K562 (cell line): ENCODE measurements at regions not wholly inside any gene's neighbourhood (a gene's known extent, or its start where the extent isn't known, plus 50 kb on each side); places are given as distances from the start of the nearest gene placed in this dataset.

Source experiments
- ATAC-seq: fragments of 200-7000 bp; cut with Tn5 transposase; 3 replicates; pipeline ENCODE4 v1.9.1; 2020; ENCODE audit warnings: moderate library complexity
- BruUV-seq: library from RNA; stranded (reverse); fragments of 400-500 nt; replicated peaks from 2 replicates; lab custom pipeline; 2021; lab: Mats Ljungman, UMichigan
- CTCF ChIA-PET: fragments of 300-600 bp; formaldehyde crosslinking; extraction: SDS; loops from one replicate; lab custom pipeline; 2021; ENCODE audit warnings: low intra/inter-chr PET ratio; lab: Yijun Ruan, JAX
- POLR2A ChIA-PET: fragments of 300-600, 350-650 bp; sonication (Branson Sonifier 250); formaldehyde crosslinking; extraction: SDS; loops from one replicate; lab custom pipeline; 2021; ENCODE audit warnings: antibody characterized with exemption, inconsistent platforms; lab: Yijun Ruan, JAX
- DNase-seq, 4 experiments: peaks; one replicate each; pipeline versions ENCODE4 v3.0.0 to v3.0.0-alpha.2; 2011 to 2018; ENCODE audit warnings: low spot score in 3 of 4, mixed read lengths in 3 of 4; ENCODE audit errors: extremely low read depth in 1 of 4
- FAIRE-seq: peaks from 2 replicates; lab custom pipeline; 2011; peaks lifted over from hg19 to GRCh38; lab: Jason Lieb, UNC
- H2AFZ ChIP-seq: 2 replicates; pipeline ENCODE4 v1.6.0; 2011; ENCODE audit warnings: low read depth, low read length, control low read depth, inconsistent platforms
- H3K27ac ChIP-seq: fragments of 200-600 bp; 3 replicates; pipeline ENCODE4 v1.8.0; 2011; ENCODE audit warnings: low read depth, mild to moderate bottlenecking, control low read depth, inconsistent platforms, low read length, moderate library complexity, mixed read lengths; ENCODE audit errors: extremely low read depth
- H3K27me3 ChIP-seq, 2 experiments: fragments of 300-600 bp in 1 of 2; 2 replicates in 1 of 2; 3 replicates in 1 of 2; pipeline versions ENCODE4 v1.6.0 to v1.8.0; 2011; ENCODE audit warnings: inconsistent platforms in 2 of 2, low read length in 2 of 2, mild to moderate bottlenecking in 1 of 2, mixed read lengths in 1 of 2, moderate library complexity in 1 of 2; ENCODE audit not compliant: control insufficient read depth in 2 of 2, insufficient read depth in 2 of 2
- H3K36me3 ChIP-seq: fragments of 300-600 bp; 3 replicates; pipeline ENCODE4 v1.8.0; 2011; ENCODE audit warnings: mild to moderate bottlenecking, low read length, inconsistent platforms; ENCODE audit not compliant: control insufficient read depth, insufficient read depth
- H3K4me1 ChIP-seq, 2 experiments: fragments of 200-600 bp in 1 of 2; replicated peaks in 1 of 2; 2 replicates in 1 of 2; 3 replicates in 1 of 2; pipeline versions ENCODE4 v1.5.1 to v1.8.0; 2011; ENCODE audit warnings: inconsistent platforms in 2 of 2, low read length in 2 of 2, mild to moderate bottlenecking in 1 of 2, mixed read lengths in 1 of 2, moderate library complexity in 1 of 2; ENCODE audit not compliant: control insufficient read depth in 2 of 2, insufficient read depth in 2 of 2
- H3K4me2 ChIP-seq: 2 replicates; pipeline ENCODE4 v1.6.1; 2011; ENCODE audit warnings: low read length, control low read depth, inconsistent platforms, mixed read lengths; ENCODE audit not compliant: insufficient read depth
- H3K4me3 ChIP-seq: fragments of 200-600 bp; sonication (generic), shearing (Covaris generic); 2 replicates; pipeline ENCODE4 v1.5.1; 2016; ENCODE audit warnings: control low read depth, inconsistent platforms
- H3K79me2 ChIP-seq: fragments of 200-600 bp; 3 replicates; pipeline ENCODE4 v1.8.0; 2011; ENCODE audit warnings: low read length, inconsistent platforms; ENCODE audit not compliant: control insufficient read depth, insufficient read depth
- H3K9ac ChIP-seq, 2 experiments: 2 replicates each; pipeline versions ENCODE4 v1.6.0 to v1.6.1; 2011; ENCODE audit warnings: low read depth in 2 of 2, low read length in 2 of 2, control low read depth in 1 of 2, inconsistent platforms in 1 of 2, mild to moderate bottlenecking in 1 of 2, mixed read lengths in 1 of 2; ENCODE audit not compliant: insufficient read depth in 1 of 2
- H3K9me1 ChIP-seq: one replicate; pipeline ENCODE4 v1.6.0; 2011; ENCODE audit warnings: inconsistent platforms, mild to moderate bottlenecking, low read length, moderate library complexity; ENCODE audit not compliant: control insufficient read depth, insufficient read depth
- H3K9me3 ChIP-seq: replicated peaks from 2 replicates; pipeline ENCODE4 v1.5.1; 2011; ENCODE audit warnings: low read depth, low read length, inconsistent platforms; ENCODE audit not compliant: control insufficient read depth, insufficient read depth
- H4K20me1 ChIP-seq: replicated peaks from 2 replicates; pipeline ENCODE4 v1.6.1; 2011; ENCODE audit warnings: low read length, inconsistent platforms, mixed read lengths; ENCODE audit not compliant: control insufficient read depth, insufficient read depth
- E2F6 ChIP-seq, 2 experiments: IDR thresholded peaks; 2 replicates each; pipeline ENCODE4 v1.6.1; 2011; ENCODE audit warnings: borderline replicate concordance in 1 of 2, control low read depth in 1 of 2, low read depth in 1 of 2, low read length in 1 of 2, mild to moderate bottlenecking in 1 of 2, mixed read lengths in 1 of 2, moderate library complexity in 1 of 2; ENCODE audit not compliant: insufficient read depth in 1 of 2, insufficient read length in 1 of 2, poor library complexity in 1 of 2, severe bottlenecking in 1 of 2; ENCODE audit errors: extremely low read depth in 1 of 2
- MEIS2 ChIP-seq: fragments of 450-650 bp; IDR thresholded peaks from 2 replicates; pipeline ENCODE4 v1.6.1; 2014; ENCODE audit warnings: mild to moderate bottlenecking; ENCODE audit not compliant: partially characterized antibody
- MLX ChIP-seq, 2 experiments: fragments of 450-650 bp in 1 of 2; sonication (generic) in 1 of 2; formaldehyde crosslinking; conservative IDR thresholded peaks; 2 replicates each; pipeline versions ENCODE4 v1.4.0 to v1.8.1; 2020 to 2022; ENCODE audit warnings: mild to moderate bottlenecking in 1 of 2, missing genetic modification reagents in 1 of 2
- MYNN ChIP-seq, 2 experiments: sonication (generic); formaldehyde crosslinking in 1 of 2; IDR thresholded peaks; 2 replicates each; pipeline versions ENCODE4 v1.5.0 to v1.6.1; 2016 to 2020; ENCODE audit warnings: antibody characterized with exemption in 1 of 2, missing genetic modification reagents in 1 of 2
- NBN ChIP-seq: fragments of 450-650 bp; IDR thresholded peaks from 2 replicates; pipeline ENCODE4 v1.6.1; 2016; ENCODE audit warnings: low read depth, mild to moderate bottlenecking
- OTX1 ChIP-seq: fragments of 450-650 bp; formaldehyde crosslinking; IDR thresholded peaks from 2 replicates; pipeline ENCODE4 v1.4.0; 2022; ENCODE audit warnings: mild to moderate bottlenecking
- POLR2A ChIP-seq: fragments of 450-650 bp; conservative IDR thresholded peaks from 2 replicates; pipeline ENCODE4 v1.6.1; 2016
- POLR2H ChIP-seq: IDR thresholded peaks from 2 replicates; pipeline ENCODE4 v1.6.1; 2016; ENCODE audit warnings: missing genetic modification characterization, low read depth, mild to moderate bottlenecking, control low read depth, missing compliant biosample characterization, moderate library complexity
- SMARCA4 ChIP-seq: fragments of 450-650 bp; IDR thresholded peaks from 2 replicates; pipeline ENCODE4 v1.6.1; 2016
- SMARCE1 ChIP-seq: fragments of 450-650 bp; IDR thresholded peaks from 2 replicates; pipeline ENCODE4 v1.7.1; 2016; ENCODE audit warnings: mild to moderate bottlenecking
- SUPT5H ChIP-seq: fragments of 450-650 bp; IDR thresholded peaks from 2 replicates; pipeline ENCODE4 v1.6.1; 2016
- TAF1 ChIP-seq: IDR thresholded peaks from 2 replicates; pipeline ENCODE4 v1.6.1; 2011; ENCODE audit warnings: mild to moderate bottlenecking, low read length, moderate library complexity; ENCODE audit not compliant: insufficient read depth, control insufficient read depth, severe bottlenecking; ENCODE audit errors: extremely low read depth
- TFAP4 ChIP-seq: sonication (generic); formaldehyde crosslinking; IDR thresholded peaks from 2 replicates; pipeline ENCODE4 v1.8.0; 2022; ENCODE audit warnings: missing genetic modification reagents, mild to moderate bottlenecking, moderate library complexity, borderline replicate concordance
- VEZF1 ChIP-seq: fragments of 200-800 bp; sonication (Bioruptor generic); IDR thresholded peaks from 2 replicates; pipeline ENCODE4 v1.6.1; 2017; ENCODE audit warnings: missing genetic modification characterization, missing compliant biosample characterization
- ZNF639 ChIP-seq, 2 experiments: fragments of 200-800 bp in 1 of 2; sonication (Bioruptor generic) in 1 of 2; sonication (generic) in 1 of 2; formaldehyde crosslinking in 1 of 2; IDR thresholded peaks in 1 of 2; conservative IDR thresholded peaks in 1 of 2; 2 replicates each; pipeline versions ENCODE4 v1.5.0 to v1.6.1; 2016 to 2020; ENCODE audit warnings: missing compliant biosample characterization in 1 of 2, missing genetic modification characterization in 1 of 2, missing genetic modification reagents in 1 of 2
- WGBS: fragments of 100-300 bp; shearing (Covaris generic); methylation state at CpG from one replicate; pipeline ENCODE4 v1.1.6; 2016; ENCODE audit warnings: low coverage, mixed read lengths; ENCODE audit not compliant: insufficient coverage; ENCODE audit errors: missing lambda C conversion rate; 5-methylcytosine and 5-hydroxymethylcytosine counted together
- in situ Hi-C: fragments of 300-500 bp; cut with MboI; formaldehyde crosslinking; loops from 4 replicates; pipeline ENCODE4 v1.15.0; 2018; ENCODE audit warnings: inconsistent platforms, mixed read lengths
- intact Hi-C: fragments of 100-400 bp; cut with micrococcal nuclease; formaldehyde crosslinking; loops from 2 replicates; pipeline ENCODE4 v1.14.2; 2022

GRCh38 chr14:76958980-76959710 lies 69.4 kb downstream of the IRF2BPL start:
- ChIA-PET POLR2A (interaction anchor here (1.7 kb wide), 1 partner anchor 69 kb away, joined by 4 read pairs; no protein-coding TSS in a partner anchor), CTCF (no interaction called here)
- Histone ChIP-seq H3K9me1 (no peaks in the 10 kb centered on the region), H3K79me2 (no peaks in the 10 kb centered on the region), H3K9ac (peak overlapping the region; percentile 49 to 84; a peak in 3 of 4 replicates), H3K4me3 (no peak overlapping the region), H3K4me2 (peak overlapping the region; percentile 10), H2AFZ (peak overlapping the region; percentile 95), H3K27me3 (no peaks in the 10 kb centered on the region), H3K36me3 (no peaks in the 10 kb centered on the region), H4K20me1 (no peaks in the 10 kb centered on the region), H3K4me1 (peaks cover 54 to 67% of the 10 kb centered on the region in 2 experiments), H3K27ac (peak overlapping the region; percentile 70), H3K9me3 (no peaks in the 10 kb centered on the region)
- DNase-seq (peak; percentile 42 to 82 (median 56)), FAIRE-seq (peak; percentile 91), ATAC-seq (peak; percentile 52)
- no TSS peak for BruUV-seq
- intact Hi-C loops (loop anchor here (5.0 kb wide), 1 partner anchor 42 kb away; no protein-coding TSS in a partner anchor), in situ Hi-C loops (no loop called here)
- WGBS = 13% methylated on average over 7 of the region's 8 CpGs
- TF ChIP-seq MYNN (IDR thresholded peaks at IDR 0.05) (peak; percentile 58; the same call in 1 of the 2 replicates), MYNN (CRISPR knock-in tag; IDR thresholded peaks at IDR 0.05) (no peak), SMARCA4 (0 out of 2 replicates have a peak, but pooled peaks have one; percentile 22), POLR2A (peak; percentile 56), OTX1 (no peak), POLR2H (tag) (peak; percentile 69), MLX (CRISPR knock-in tag; conservative IDR thresholded peaks at IDR 0.05) (no peak), NBN (no peak), TAF1 (peak; percentile 26), ZNF639 (CRISPR knock-in tag; conservative IDR thresholded peaks at IDR 0.05 in 1 of 2, IDR thresholded peaks at IDR 0.05 in 1 of 2) (peak in 1 of 2 experiments; percentile 67; a peak in 2 of 4 replicates), SUPT5H (peak; percentile 39; the same call in 1 of the 2 replicates), TFAP4 (CRISPR knock-in tag) (peak; percentile 73), MEIS2 (peak; percentile 31), VEZF1 (CRISPR knock-in tag) (peak; percentile 80), E2F6 (IDR thresholded peaks at IDR 0.05; ENCODE audit: borderline replicate concordance in 1 of 2, extremely low read depth in 1 of 2, insufficient read depth in 1 of 2, insufficient read length in 1 of 2, low read depth in 1 of 2, low read length in 1 of 2, poor library complexity in 1 of 2, severe bottlenecking in 1 of 2) (peak in 1 of 2 experiments; percentile 22), SMARCE1 (peak; percentile 22; the same call in 1 of the 2 replicates)
